ENCODE measurements at regions not wholly inside any gene's neighbourhood (a gene's known extent, or its start where the extent isn't known, plus 50 kb on each side); places are given as distances from the start of the nearest gene placed in this dataset.
A peak's percentile ranks its signal among the peaks of the same experiment; 100 is the strongest.
"Not testable (repeated sequence)": the region's sequence is repeated elsewhere in the genome, so short reads cannot be mapped to it uniquely, and the experiment has no call there.

DNA sequence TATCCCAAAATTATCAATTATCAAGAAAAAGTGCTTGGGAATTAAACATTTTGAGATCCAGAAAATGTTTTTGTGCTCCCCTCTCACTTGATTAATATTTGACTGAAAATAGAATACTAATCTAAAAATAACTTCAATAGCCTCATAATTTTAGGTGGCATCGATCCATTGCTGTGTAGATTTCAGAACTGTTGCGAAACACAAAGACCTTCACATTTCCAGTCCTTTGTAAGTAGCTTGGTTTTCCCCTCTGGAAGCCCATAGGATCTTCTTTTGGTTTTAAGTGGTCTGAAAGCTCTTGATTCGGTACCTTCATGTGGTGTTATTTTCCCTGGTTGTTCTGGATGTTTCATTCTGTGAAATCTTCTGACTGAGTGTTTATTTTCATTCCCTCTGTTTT is 176.5 kb downstream of the NUFIP1 start:
- DNase-seq, result no peak

- peak; percentile 42 for DNase-seq
Measured at GRCh38 chr13:44810061-44810840, 179.0 kb downstream of the NUFIP1 start.

- DNase-seq, result peak; percentile 6
Measured at GRCh38 chr13:44809190-44809589, 180.1 kb downstream of the NUFIP1 start.

DNA sequence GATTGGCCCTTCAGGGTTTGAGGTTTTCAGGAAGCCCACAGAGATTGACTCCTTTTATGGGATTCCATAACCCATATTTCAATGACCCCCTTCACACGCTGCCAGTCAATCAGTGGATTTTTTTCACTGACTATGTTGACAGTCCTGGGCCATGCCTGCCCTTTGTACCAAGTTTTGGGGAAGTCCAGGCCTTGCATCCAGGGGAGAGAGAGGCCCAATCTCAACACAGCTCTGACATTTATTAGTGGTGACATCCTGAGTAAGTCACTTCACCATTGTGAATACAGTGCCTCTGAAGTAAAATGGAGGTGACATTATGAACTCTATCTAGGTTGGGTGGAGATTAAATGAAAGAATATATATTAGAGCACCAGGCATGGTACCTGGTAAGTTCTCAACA is 181.1 kb downstream of the NUFIP1 start:
- no peak for DNase-seq

DNA sequence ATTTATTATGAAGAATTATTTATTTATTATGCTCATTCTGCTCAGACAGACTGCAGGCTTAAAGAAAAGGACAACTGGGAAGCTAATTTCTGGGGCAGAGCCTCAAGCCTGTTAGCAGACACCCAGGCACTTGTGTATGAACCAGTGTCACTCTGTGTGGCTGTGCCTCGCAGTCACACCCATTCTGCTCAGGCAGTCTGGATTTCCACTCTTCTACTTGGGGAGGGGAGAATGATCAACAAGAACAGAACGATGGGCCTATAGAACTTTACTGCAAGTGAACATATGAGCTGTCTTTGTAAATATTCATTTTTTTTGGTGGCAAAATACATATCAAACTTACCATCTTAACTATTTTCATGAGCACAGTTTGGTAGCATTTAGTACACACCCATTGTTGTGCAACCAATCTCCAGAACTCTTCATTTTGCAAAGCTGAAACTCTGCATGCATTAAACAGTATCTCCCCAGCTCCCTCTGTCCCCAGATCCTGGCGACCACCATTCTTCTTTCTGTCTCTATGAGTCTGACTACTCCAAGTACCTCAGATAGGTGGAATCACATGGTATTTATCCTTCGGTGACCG is 181.7 kb downstream of the NUFIP1 start:
- DNase-seq, result no peak

DNA sequence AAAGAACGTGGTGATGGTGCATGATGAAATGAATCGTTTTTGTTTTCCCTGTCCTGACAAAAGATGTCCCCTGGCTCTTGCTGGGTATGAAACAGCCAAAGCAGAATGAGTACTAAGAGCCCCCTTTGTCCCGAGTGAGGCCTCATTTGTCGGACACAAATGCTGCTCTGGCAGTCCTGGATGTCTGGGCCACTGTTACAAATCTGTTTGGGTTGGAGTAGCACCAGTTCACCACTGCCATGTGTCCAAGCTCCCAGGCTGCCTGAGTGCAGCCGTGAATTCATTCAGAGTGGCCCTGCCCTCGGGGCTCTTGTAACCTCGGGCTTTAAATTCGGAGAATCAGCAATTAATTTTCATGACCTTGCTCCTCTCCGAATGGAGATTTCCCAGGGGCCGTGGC is 182.4 kb downstream of the NUFIP1 start:
- no peak for DNase-seq

- no peak for DNase-seq
Measured at GRCh38 chr13:44805585-44805984, 183.7 kb downstream of the NUFIP1 start.

GRCh38 chr13:44803390-44803789 is 185.9 kb downstream of the NUFIP1 start:
- DNase-seq, result no peak

DNA sequence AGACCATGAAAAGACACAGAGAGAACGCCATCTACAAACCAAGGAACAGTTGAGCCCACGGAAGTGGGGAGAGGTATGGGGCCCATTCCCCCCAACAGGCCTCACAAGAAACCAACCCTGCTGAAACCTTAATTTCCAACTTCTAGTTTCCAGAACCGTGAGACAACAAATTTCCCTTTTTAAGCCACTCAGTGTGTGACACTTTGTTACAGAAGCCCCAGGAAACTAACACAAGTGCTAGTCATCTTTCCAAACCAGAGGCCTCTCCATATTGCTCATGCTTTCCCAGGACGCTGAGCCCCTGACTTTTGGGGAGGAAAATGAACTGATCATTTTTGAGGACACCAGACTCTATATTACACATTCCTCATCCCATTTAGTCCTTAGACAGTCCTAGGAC is 186.8 kb downstream of the NUFIP1 start:
- no peak for DNase-seq

DNA sequence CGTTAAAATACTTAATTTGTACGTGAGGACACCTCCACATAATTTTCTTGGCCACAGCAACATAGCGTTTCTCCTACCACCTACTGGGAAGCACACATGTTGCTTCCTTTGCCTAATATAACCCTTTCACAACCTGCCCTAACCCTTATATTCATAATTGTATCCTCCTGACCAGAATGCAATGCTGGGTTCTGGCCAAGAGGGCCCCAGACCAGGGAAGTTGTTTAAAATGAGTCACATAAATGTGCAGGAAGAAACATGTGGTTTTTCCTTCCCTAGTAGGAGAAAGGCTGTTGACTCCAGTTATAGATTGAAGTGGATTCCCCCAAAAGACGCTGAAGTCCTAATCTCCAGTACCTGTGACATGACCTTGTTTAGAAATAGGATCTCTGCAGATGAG is 187.3 kb downstream of the NUFIP1 start:
- no peak for DNase-seq

DNA sequence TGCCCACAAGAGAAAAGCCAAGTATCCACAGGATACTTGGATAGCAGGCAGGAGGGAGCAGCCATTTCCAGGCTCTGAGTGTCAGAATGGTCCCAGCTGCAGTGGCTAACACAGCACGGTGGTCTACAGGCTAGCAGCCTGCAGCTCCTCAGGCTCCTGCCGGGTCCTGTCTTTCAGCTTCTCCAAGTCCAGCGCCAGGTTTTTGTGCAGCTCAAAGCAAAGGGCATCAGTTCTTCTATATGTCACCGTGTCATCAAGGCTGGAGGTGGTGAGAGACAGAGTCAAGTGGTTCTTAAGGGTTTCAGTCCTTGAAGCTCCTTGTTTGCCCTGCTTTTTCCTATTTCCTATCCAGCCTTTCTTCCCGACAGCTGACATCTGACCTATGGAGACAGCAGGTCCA is 188.6 kb downstream of the NUFIP1 start:
- no peak for DNase-seq

DNA sequence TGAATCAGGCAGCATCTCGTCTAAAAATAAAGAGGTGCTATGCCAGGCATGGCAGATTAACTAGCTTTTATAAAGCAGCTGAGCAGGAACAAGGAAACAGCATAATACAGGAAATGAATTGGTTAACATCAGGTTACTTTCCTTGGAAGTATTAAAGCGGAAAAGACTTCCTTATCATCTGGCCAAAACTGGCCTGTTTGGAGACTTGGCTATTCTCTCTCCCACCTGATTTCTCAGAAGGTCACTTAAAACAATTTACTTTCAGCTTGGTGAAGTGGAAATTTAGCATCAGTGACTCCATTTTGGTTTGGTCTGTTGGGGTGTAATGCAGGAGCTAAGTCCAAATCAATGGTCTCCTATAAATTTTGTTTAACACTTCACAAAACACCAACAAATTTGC is 191.6 kb downstream of the NUFIP1 start:
- no peak for DNase-seq

DNA sequence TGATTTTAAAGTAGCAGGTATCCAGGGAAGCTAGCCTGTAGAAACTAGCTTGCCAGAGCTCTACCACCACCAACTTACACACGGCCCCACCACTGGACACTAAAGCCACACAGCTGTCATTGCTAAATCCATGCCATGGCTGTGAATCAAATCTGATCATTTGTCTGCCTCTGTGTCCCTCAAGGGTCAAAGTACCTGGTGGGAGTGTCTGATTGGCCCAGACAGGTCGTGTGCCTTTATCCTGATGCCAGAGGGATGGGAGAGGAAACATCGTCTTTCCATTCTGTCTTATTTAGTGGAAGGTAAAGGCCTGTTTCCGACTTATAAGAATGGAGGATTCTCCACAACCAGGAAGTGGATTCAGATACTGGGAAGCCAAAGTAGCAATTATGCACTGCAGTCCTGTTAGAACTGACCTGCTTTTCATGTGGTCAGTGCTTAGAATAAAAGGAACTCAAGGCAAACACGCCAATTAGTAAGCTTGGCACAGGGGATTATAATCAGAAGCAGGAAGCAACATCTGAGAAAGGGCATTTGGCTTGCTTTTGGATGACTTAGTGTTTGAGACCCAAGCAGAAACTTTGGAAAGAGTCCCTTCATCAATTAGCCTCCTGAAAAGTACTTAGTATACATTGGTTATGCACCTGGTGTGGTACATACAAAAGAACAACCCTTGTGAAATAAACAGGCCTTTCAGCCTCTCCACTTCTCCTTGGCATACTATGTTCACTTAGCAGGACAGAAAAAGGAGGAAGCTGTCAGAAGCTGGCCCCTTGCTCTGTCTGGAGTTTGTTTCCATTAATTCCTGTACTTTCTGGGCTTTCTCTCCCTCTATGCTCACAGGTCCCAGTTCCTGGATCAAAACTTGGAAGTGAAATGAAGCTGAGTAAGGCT is 192.4 kb downstream of the NUFIP1 start:
- peak; percentile 37 for DNase-seq

GRCh38 chr13:44796039-44796438 is 193.2 kb downstream of the NUFIP1 start:
- DNase-seq, result not testable (repeated sequence)

- DNase-seq, result no peak
Measured at GRCh38 chr13:44795176-44795575, 194.1 kb downstream of the NUFIP1 start.

- no peak for DNase-seq
Measured at GRCh38 chr13:44792096-44792495, 197.2 kb downstream of the NUFIP1 start.

- DNase-seq, result no peak
Measured at GRCh38 chr13:44790289-44790688, 199.0 kb downstream of the NUFIP1 start.

- DNase-seq, result no peak
Measured at GRCh38 chr13:44787617-44788016, 201.7 kb downstream of the NUFIP1 start.

- DNase-seq, result no peak
Measured at GRCh38 chr13:44786756-44787155, 202.5 kb downstream of the NUFIP1 start.

GRCh38 chr13:44785401-44785800 is 203.9 kb downstream of the NUFIP1 start:
- no peak for DNase-seq

DNA sequence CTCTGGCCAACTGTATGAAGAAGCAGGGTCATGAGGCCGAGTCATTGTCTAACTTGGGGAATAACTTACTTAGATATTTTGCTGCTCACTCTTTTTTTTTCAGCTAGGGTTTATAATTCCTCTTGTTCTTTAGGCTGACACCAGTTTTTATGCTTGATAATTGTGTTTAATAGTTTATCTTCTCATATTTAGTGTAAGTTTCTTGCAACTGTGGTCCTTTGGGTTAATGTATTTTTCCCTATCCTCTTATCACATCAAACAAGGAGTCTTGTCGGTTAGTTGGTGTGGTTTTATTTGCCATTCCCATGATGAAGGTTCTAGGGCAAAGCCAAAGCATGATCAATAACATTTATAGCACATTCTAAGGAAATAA is 204.6 kb downstream of the NUFIP1 start:
- no peak for DNase-seq

DNA sequence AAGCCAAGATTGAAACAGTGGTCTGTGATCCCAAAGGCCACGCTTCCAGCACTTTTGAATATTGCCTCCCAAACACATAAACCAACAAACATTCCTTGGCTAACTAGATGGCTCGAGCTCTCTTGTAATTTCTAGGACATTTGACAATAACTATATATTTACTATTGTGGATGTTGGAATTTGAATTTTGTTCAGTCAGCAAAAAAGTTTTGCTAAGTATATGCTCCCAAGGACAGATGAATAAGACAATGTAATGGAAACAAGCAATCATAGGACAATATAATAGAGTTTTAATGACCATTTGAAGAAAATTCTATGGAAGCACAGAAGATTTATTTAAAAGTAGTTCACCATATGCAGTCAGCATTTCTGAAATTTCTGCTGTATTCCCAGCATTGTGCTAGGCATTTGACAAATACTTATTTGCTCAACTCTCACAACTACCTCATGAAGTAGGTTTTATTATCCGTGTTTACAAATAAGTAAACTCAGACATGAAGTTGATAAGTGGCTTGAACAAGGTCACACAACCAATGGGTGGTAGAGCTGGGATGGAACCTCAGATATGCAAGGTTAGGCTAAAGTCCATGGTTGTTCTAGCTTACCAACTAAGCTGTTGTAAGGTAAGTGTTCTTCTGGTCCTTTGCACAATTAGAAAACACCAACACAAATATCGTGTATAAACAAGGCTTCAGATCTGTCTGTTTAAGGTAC is 205.1 kb downstream of the NUFIP1 start:
- DNase-seq, result no peak

DNA sequence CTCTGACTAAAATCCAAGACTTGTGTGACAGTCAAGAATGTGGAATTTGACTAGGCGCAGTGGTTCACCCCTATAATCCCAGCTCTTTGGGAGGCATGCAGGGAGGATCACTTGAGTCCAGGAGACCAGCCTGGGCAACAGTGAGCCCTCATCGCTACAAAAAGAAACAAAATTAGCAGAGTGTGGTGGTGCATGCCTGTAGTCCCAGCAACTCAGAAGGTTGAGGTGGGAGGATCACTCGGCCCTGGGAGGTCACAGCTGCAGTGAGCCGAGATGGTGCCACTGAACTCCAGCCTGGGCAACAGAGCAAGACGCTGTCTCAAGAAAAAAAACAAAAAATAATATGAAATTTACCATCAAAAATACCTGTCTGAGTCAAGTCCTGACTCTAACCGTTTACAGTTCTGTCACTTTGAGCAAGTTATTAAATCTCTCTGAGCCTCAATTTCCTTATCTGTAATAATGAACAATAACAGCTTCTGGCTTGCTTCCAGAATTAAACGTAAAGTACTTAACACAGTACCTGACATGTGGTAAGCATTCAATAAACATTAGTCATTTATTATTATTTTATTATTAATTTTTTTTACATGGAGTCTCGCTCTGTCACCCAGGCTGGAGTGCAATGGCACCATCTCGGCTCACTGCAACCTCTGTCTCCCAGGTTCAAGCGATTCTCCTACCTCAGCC is 204.6 kb upstream of the TSC22D1 start:
- DNase-seq, result no peak
